Stimulated activated CD8-positive, alpha-beta memory T cell treated with anti-CD3 and anti-CD28 coated beads, Interleukin-4, amount 100 ng/mL, for 1 hour (primary cell): ENCODE measurements at regions not wholly inside any gene's neighbourhood (a gene's known extent, or its start where the extent isn't known, plus 50 kb on each side); places are given as distances from the start of the nearest gene placed in this dataset.

Experiments used
- DNase-seq, 2 donors: peaks; one replicate each; pipeline ENCODE4 v3.0.0-alpha.2; 2020; ENCODE audit warnings: low read depth in 2 of 2, low spot score in 1 of 2

GRCh38 chr4:18366892-18367291 lies 345.3 kb upstream of the LCORL start:
- DNase-seq: no peak

GRCh38 chr4:18366136-18366535 lies 344.6 kb upstream of the LCORL start:
- no peak for DNase-seq

GRCh38 chr4:18343581-18343980 lies 322.0 kb upstream of the LCORL start:
- no peak for DNase-seq

GRCh38 chr4:18342847-18343246 lies 321.3 kb upstream of the LCORL start:
- no peak for DNase-seq

GRCh38 chr4:18321956-18322530 lies 300.5 kb upstream of the LCORL start:
- DNase-seq: no peak

GRCh38 chr4:18319431-18319830 lies 297.9 kb upstream of the LCORL start:
- no peak for DNase-seq

- DNase-seq: no peak
Measured at GRCh38 chr4:18318682-18319388, 297.3 kb upstream of the LCORL start.

- no peak for DNase-seq
Measured at GRCh38 chr4:18314731-18315130, 293.2 kb upstream of the LCORL start.

GRCh38 chr4:18297684-18298083 lies 276.1 kb upstream of the LCORL start:
- no peak for DNase-seq

- DNase-seq: no peak
Measured at GRCh38 chr4:18296411-18296810, 274.9 kb upstream of the LCORL start.

GRCh38 chr4:18294846-18295245 lies 273.3 kb upstream of the LCORL start:
- no peak for DNase-seq

- no peak for DNase-seq
Measured at GRCh38 chr4:18294021-18294420, 272.5 kb upstream of the LCORL start.

GRCh38 chr4:18292411-18292810 lies 270.9 kb upstream of the LCORL start:
- DNase-seq: no peak

- no peak for DNase-seq
Measured at GRCh38 chr4:18291981-18292380, 270.4 kb upstream of the LCORL start.

GRCh38 chr4:18291256-18291655 lies 269.7 kb upstream of the LCORL start:
- no peak for DNase-seq

- no peak for DNase-seq
Measured at GRCh38 chr4:18285357-18285756, 263.8 kb upstream of the LCORL start.

- no peak for DNase-seq
Measured at GRCh38 chr4:18278244-18278643, 256.7 kb upstream of the LCORL start.

- DNase-seq: no peak
Measured at GRCh38 chr4:18262832-18263231, 241.3 kb upstream of the LCORL start.

- DNase-seq: no peak
Measured at GRCh38 chr4:18252052-18252451, 230.5 kb upstream of the LCORL start.

GRCh38 chr4:18250564-18250963 lies 229.0 kb upstream of the LCORL start:
- no peak for DNase-seq

- no peak for DNase-seq
Measured at GRCh38 chr4:18248611-18249010, 227.1 kb upstream of the LCORL start.

GRCh38 chr4:18247189-18247588 lies 225.6 kb upstream of the LCORL start:
- DNase-seq: no peak
